H1 (cell line): ENCODE measurements at regions not wholly inside any gene's neighbourhood (a gene's known extent, or its start where the extent isn't known, plus 50 kb on each side); places are given as distances from the start of the nearest gene placed in this dataset.

Experiments
- CTCF ChIA-PET: fragments of 300-600 bp; sonication (Branson Sonifier 250); formaldehyde crosslinking; loops from one replicate; lab custom pipeline; 2021; ENCODE audit not compliant: partially characterized antibody; lab: Charles Lee
- POLR2A ChIA-PET: fragments of 300-600 bp; sonication (Branson Sonifier 250); formaldehyde crosslinking; loops from one replicate; lab custom pipeline; 2021; ENCODE audit warnings: inconsistent platforms; ENCODE audit not compliant: partially characterized antibody; lab: Charles Lee
- DNase-seq, 2 experiments: peaks; one replicate each; pipeline versions ENCODE4 v3.0.0 to v3.0.0-alpha.2; 2010 to 2022; ENCODE audit warnings: low spot score in 2 of 2, low read depth in 1 of 2, mixed read lengths in 1 of 2
- FAIRE-seq: peaks from 2 replicates; lab custom pipeline; 2011; peaks lifted over from hg19 to GRCh38; lab: Jason Lieb, UNC
- H2AFZ ChIP-seq: 2 replicates; pipeline ENCODE4 v1.8.1; 2012; ENCODE audit warnings: low read length, inconsistent platforms
- H2AK5ac ChIP-seq: 2 replicates; pipeline ENCODE4 v1.6.1; 2013; ENCODE audit warnings: low read depth, low read length
- H2BK120ac ChIP-seq: replicated peaks from 2 replicates; pipeline ENCODE3; 2013; ENCODE audit warnings: low read depth, low read length, inconsistent platforms
- H2BK12ac ChIP-seq: 2 replicates; pipeline ENCODE4 v1.6.1; 2013; ENCODE audit warnings: low read depth, low read length
- H2BK15ac ChIP-seq: 2 replicates; pipeline ENCODE4 v1.6.1; 2013; ENCODE audit warnings: low read length
- H2BK20ac ChIP-seq: 2 replicates; pipeline ENCODE4 v1.6.1; 2013; ENCODE audit warnings: low read length
- H2BK5ac ChIP-seq: 2 replicates; pipeline ENCODE4 v1.6.1; 2013; ENCODE audit warnings: low read depth, low read length
- H3K14ac ChIP-seq: 2 replicates; pipeline ENCODE4 v1.6.1; 2013; ENCODE audit warnings: inconsistent platforms; ENCODE audit not compliant: insufficient read length
- H3K18ac ChIP-seq: 2 replicates; pipeline ENCODE4 v1.6.1; 2013; ENCODE audit warnings: low read length; ENCODE audit errors: extremely low read depth
- H3K23ac ChIP-seq: 2 replicates; pipeline ENCODE4 v1.6.1; 2013; ENCODE audit warnings: inconsistent platforms; ENCODE audit not compliant: insufficient read length
- H3K23me2 ChIP-seq: 2 replicates; pipeline ENCODE4 v1.6.1; 2013; ENCODE audit warnings: low read depth, low read length
- H3K27ac ChIP-seq: 2 replicates; pipeline ENCODE4 v1.6.1; 2011; ENCODE audit warnings: low read depth, low read length, inconsistent platforms
- H3K27me3 ChIP-seq, 4 experiments: replicated peaks in 1 of 4; 1 replicate in 1 of 4; 2 replicates in 3 of 4; pipeline versions ENCODE4 v1.6.1 to v1.8.1; 2011 to 2013; ENCODE audit warnings: low read length in 3 of 4, mild to moderate bottlenecking in 3 of 4, inconsistent platforms in 2 of 4, mixed read lengths in 2 of 4, moderate library complexity in 1 of 4; ENCODE audit not compliant: control insufficient read depth in 3 of 4, insufficient read depth in 3 of 4; ENCODE audit errors: extremely low read depth in 1 of 4
- H3K36me3 ChIP-seq, 4 experiments: 2 replicates each; pipeline versions ENCODE4 v1.6.1 to v1.8.1; 2011 to 2013; ENCODE audit warnings: mild to moderate bottlenecking in 4 of 4, low read length in 3 of 4, moderate library complexity in 2 of 4, control low read depth in 1 of 4, inconsistent platforms in 1 of 4; ENCODE audit not compliant: insufficient read depth in 4 of 4, control insufficient read depth in 2 of 4
- H3K4ac ChIP-seq: replicated peaks from 2 replicates; pipeline ENCODE3; 2013; ENCODE audit warnings: low read length, low read depth, mixed read lengths, inconsistent platforms; ENCODE audit not compliant: insufficient read length
- H3K4me1 ChIP-seq, 4 experiments: replicated peaks in 1 of 4; 1 replicate in 1 of 4; 2 replicates in 3 of 4; pipeline versions ENCODE4 v1.6.1 to v1.8.1; 2011 to 2013; ENCODE audit warnings: low read length in 3 of 4, inconsistent platforms in 2 of 4, mixed read lengths in 1 of 4; ENCODE audit not compliant: insufficient read depth in 4 of 4, control insufficient read depth in 3 of 4
- H3K4me2 ChIP-seq, 2 experiments: 2 replicates each; pipeline versions ENCODE4 v1.6.1 to v1.8.1; 2011 to 2013; ENCODE audit warnings: low read depth in 2 of 2, low read length in 2 of 2, control low read depth in 1 of 2, inconsistent platforms in 1 of 2, mild to moderate bottlenecking in 1 of 2; ENCODE audit not compliant: insufficient read depth in 1 of 2
- H3K4me3 ChIP-seq, 4 experiments: fragments of 200-600, 300-600 bp in 1 of 4; sonication (generic), shearing (Covaris generic), sonication (Bioruptor Twin) in 1 of 4; 2 replicates each; pipeline versions ENCODE4 v1.5.1 to v1.8.1; 2011 to 2016; ENCODE audit warnings: low read length in 4 of 4, low read depth in 3 of 4, control low read depth in 2 of 4, inconsistent platforms in 2 of 4, mild to moderate bottlenecking in 2 of 4, mixed read lengths in 1 of 4, moderate library complexity in 1 of 4; ENCODE audit not compliant: insufficient read depth in 2 of 4; ENCODE audit errors: extremely low read depth in 1 of 4
- H3K56ac ChIP-seq: replicated peaks from 2 replicates; pipeline ENCODE3; 2013; ENCODE audit warnings: low read depth, mild to moderate bottlenecking, mixed read lengths, low read length, inconsistent platforms; ENCODE audit not compliant: insufficient read length
- H3K79me1 ChIP-seq: 2 replicates; pipeline ENCODE4 v1.6.1; 2013; ENCODE audit warnings: low read depth, low read length, control low read depth
- H3K79me2 ChIP-seq, 2 experiments: 2 replicates each; pipeline versions ENCODE4 v1.6.1 to v1.8.1; 2012 to 2013; ENCODE audit warnings: low read length in 2 of 2, mild to moderate bottlenecking in 2 of 2, inconsistent platforms in 1 of 2; ENCODE audit not compliant: insufficient read depth in 2 of 2, control insufficient read depth in 1 of 2
- H3K9ac ChIP-seq, 4 experiments: replicated peaks in 1 of 4; 1 replicate in 1 of 4; 2 replicates in 3 of 4; pipeline versions ENCODE4 v1.6.1 to v1.8.1; 2011 to 2013; ENCODE audit warnings: low read depth in 3 of 4, low read length in 3 of 4, control low read depth in 2 of 4, mild to moderate bottlenecking in 2 of 4, moderate library complexity in 2 of 4, inconsistent platforms in 1 of 4; ENCODE audit errors: extremely low read depth in 1 of 4
- H3K9me3 ChIP-seq, 2 experiments: 2 replicates each; pipeline versions ENCODE4 v1.6.1 to v1.8.1; 2012 to 2013; ENCODE audit warnings: mild to moderate bottlenecking in 2 of 2, moderate library complexity in 2 of 2, control low read depth in 1 of 2, inconsistent platforms in 1 of 2, low read depth in 1 of 2, low read length in 1 of 2, mixed read lengths in 1 of 2; ENCODE audit not compliant: insufficient read depth in 2 of 2
- H4K20me1 ChIP-seq, 2 experiments: replicated peaks in 1 of 2; 2 replicates each; pipeline versions ENCODE3 to v1.8.1; 2011 to 2013; ENCODE audit warnings: inconsistent platforms in 2 of 2, low read length in 2 of 2, mild to moderate bottlenecking in 1 of 2; ENCODE audit not compliant: insufficient read depth in 2 of 2, control insufficient read depth in 1 of 2
- H4K5ac ChIP-seq: 2 replicates; pipeline ENCODE4 v1.6.1; 2013; ENCODE audit warnings: low read length, low read depth, mixed read lengths, inconsistent platforms; ENCODE audit not compliant: insufficient read length
- H4K8ac ChIP-seq: 2 replicates; pipeline ENCODE4 v1.8.0; 2013; ENCODE audit warnings: mild to moderate bottlenecking, moderate library complexity, low read length, inconsistent platforms; ENCODE audit not compliant: insufficient read depth; ENCODE audit errors: extremely low read depth
- H4K91ac ChIP-seq: replicated peaks from 2 replicates; pipeline ENCODE3; 2013; ENCODE audit warnings: low read length, mixed read lengths, inconsistent platforms; ENCODE audit not compliant: insufficient read length
- BACH1 ChIP-seq: IDR thresholded peaks from 2 replicates; pipeline ENCODE4 v1.6.1; 2012; ENCODE audit warnings: low read length, improper control_type of control experiment
- CBX5 ChIP-seq: fragments of 300-800, 300-1000 bp; sonication (generic); IDR thresholded peaks from 2 replicates; pipeline ENCODE4 v1.7.1; 2016; ENCODE audit warnings: antibody characterized with exemption, low read length, low read depth

DNA sequence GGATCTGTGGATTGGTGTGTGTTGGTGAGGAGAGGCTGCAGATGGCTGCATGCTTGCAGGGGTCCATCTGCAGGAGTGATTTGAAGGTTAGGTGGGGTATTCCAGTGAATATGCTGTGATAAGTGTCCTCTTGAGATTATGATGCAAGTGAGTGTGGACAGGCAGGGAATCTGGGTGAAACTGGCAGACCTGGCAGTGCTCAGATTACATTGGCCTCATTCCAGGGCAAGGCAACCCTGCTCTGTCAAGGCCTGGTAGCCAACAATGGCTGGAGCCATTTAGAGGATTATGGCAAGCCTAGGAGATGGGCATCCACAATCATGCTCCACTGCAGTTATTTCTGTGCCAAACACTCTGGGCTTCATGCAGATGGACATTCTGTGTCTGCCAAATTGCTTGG, 113.9 kb downstream of the RTL3 start:
- Histone ChIP-seq H3K9me3 (no peaks in the 10 kb centered on the region), H3K4me3 (no peak overlapping the region), H3K4me2 (no peak overlapping the region), H3K36me3 (no peaks in the 10 kb centered on the region), H3K23ac (no peak overlapping the region), H4K91ac (no peak overlapping the region), H3K18ac (no peak overlapping the region), H2AK5ac (no peak overlapping the region), H4K20me1 (no peaks in the 10 kb centered on the region), H3K27ac (no peak overlapping the region), H3K23me2 (no peaks in the 10 kb centered on the region), H4K8ac (no peak overlapping the region), H3K4ac (no peak overlapping the region), H3K79me1 (no peaks in the 10 kb centered on the region), H3K4me1 (no peaks in the 10 kb centered on the region), H3K56ac (no peak overlapping the region), H2AFZ (no peak overlapping the region), H2BK120ac (no peak overlapping the region), H3K9ac (no peak overlapping the region), H2BK15ac (no peak overlapping the region), H3K14ac (no peak overlapping the region), H3K79me2 (no peaks in the 10 kb centered on the region), H3K27me3 (no peaks in the 10 kb centered on the region), H2BK12ac (no peak overlapping the region), H4K5ac (no peak overlapping the region), H2BK20ac (no peak overlapping the region), H2BK5ac (no peak overlapping the region)
- DNase-seq (no peak), FAIRE-seq (no peak)
- ChIA-PET POLR2A (no interaction called here), CTCF (no interaction called here)
- TF ChIP-seq BACH1 = no peak
- TF ChIP-seq CBX5 = no peak
